HG03095 (cell line): ENCODE measurements at regions not wholly inside any gene's neighbourhood (a gene's known extent, or its start where the extent isn't known, plus 50 kb on each side); places are given as distances from the start of the nearest gene placed in this dataset.

ENCODE experiments used
- ATAC-seq: cut with Tn5 transposase; IDR thresholded peaks from one replicate; pipeline ENCODE4 v1.9.1; 2021; ENCODE audit warnings: moderate library complexity; ENCODE audit not compliant: unreplicated experiment

- no peak for ATAC-seq
Observed at GRCh38 chr1:239725371-239725770, 339.0 kb downstream of the CHRM3 start.

GRCh38 chr1:239725933-239726332, 339.6 kb downstream of the CHRM3 start:
- ATAC-seq = no peak

GRCh38 chr1:239730378-239730777, 344.0 kb downstream of the CHRM3 start:
- no peak for ATAC-seq

GRCh38 chr1:239731082-239731748, 344.8 kb downstream of the CHRM3 start:
- no peak for ATAC-seq

- no peak for ATAC-seq
Observed at GRCh38 chr1:239732770-239733169, 346.4 kb downstream of the CHRM3 start.

GRCh38 chr1:239733995-239734394, 347.6 kb downstream of the CHRM3 start:
- ATAC-seq = no peak

GRCh38 chr1:239735111-239735510, 348.7 kb downstream of the CHRM3 start:
- no peak for ATAC-seq

- ATAC-seq = no peak
Observed at GRCh38 chr1:239736479-239736878, 350.1 kb downstream of the CHRM3 start.

GRCh38 chr1:239739375-239739774, 352.3 kb upstream of the FMN2 start:
- no peak for ATAC-seq

GRCh38 chr1:239739919-239740318, 351.8 kb upstream of the FMN2 start:
- ATAC-seq = no peak

- ATAC-seq = no peak
Observed at GRCh38 chr1:239742416-239743109, 349.1 kb upstream of the FMN2 start.

- ATAC-seq = no peak
Observed at GRCh38 chr1:239744851-239745250, 346.8 kb upstream of the FMN2 start.

- ATAC-seq = no peak
Observed at GRCh38 chr1:239755107-239755912, 336.4 kb upstream of the FMN2 start.

GRCh38 chr1:239757716-239758115, 334.0 kb upstream of the FMN2 start:
- no peak for ATAC-seq

GRCh38 chr1:239758756-239759155, 332.9 kb upstream of the FMN2 start:
- no peak for ATAC-seq

GRCh38 chr1:239761509-239761908, 330.2 kb upstream of the FMN2 start:
- ATAC-seq = no peak

GRCh38 chr1:239763850-239764249, 327.8 kb upstream of the FMN2 start:
- no peak for ATAC-seq

GRCh38 chr1:239764546-239764945, 327.1 kb upstream of the FMN2 start:
- no peak for ATAC-seq

- ATAC-seq = no peak
Observed at GRCh38 chr1:239765163-239765562, 326.5 kb upstream of the FMN2 start.

GRCh38 chr1:239771550-239771949, 320.1 kb upstream of the FMN2 start:
- no peak for ATAC-seq

- ATAC-seq = no peak
Observed at GRCh38 chr1:239772446-239772845, 319.2 kb upstream of the FMN2 start.

- no peak for ATAC-seq
Observed at GRCh38 chr1:239775466-239775865, 316.2 kb upstream of the FMN2 start.
